Inflammatory macrophage treated with lipopolysaccharide for 1 hour (primary cell): ENCODE measurements at regions not wholly inside any gene's neighbourhood (a gene's known extent, or its start where the extent isn't known, plus 50 kb on each side); places are given as distances from the start of the nearest gene placed in this dataset.

Experiments used
- DNase-seq, 2 donors: peaks; one replicate each; pipeline ENCODE4 v3.0.0-alpha.2; 2020 to 2022

DNA sequence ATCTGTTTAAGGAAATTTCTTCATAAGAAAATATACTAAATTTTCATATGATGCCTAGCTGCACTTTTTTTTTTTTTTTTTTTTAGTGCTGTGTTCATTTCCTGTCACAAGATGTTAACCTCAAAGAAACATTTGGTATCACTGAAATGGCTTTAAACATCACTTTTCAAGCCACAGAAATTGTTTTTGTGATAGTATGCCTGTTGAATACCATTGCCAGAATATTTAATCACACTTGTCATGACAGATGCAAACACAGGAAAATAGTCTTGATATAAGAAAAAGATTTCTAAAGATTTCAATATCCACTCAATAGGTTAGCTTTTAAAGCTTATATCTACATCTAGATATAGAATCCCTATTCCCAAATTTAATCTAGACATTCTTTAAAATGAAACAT is 608.5 kb upstream of the AGTR1 start:
- DNase-seq, result no peak

DNA sequence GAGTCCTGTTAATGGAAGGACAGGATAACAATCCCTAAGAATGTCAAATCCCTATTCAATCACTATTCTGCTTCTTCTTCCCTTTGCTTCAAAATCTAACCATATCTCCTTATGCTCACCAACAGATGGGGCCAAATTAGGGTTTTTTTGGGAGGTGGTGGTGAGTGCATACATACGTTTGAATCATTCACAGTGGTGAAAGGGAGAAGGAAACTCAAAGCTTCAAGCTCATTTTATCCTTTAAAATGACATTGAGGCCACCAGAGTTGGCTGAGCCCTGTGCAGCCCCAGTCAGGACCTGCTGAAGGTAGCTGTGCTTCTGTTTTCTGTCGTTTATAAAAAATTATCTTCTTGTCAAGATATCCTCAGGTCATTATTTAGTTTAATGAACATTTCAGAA is 607.5 kb upstream of the AGTR1 start:
- DNase-seq, result no peak

DNA sequence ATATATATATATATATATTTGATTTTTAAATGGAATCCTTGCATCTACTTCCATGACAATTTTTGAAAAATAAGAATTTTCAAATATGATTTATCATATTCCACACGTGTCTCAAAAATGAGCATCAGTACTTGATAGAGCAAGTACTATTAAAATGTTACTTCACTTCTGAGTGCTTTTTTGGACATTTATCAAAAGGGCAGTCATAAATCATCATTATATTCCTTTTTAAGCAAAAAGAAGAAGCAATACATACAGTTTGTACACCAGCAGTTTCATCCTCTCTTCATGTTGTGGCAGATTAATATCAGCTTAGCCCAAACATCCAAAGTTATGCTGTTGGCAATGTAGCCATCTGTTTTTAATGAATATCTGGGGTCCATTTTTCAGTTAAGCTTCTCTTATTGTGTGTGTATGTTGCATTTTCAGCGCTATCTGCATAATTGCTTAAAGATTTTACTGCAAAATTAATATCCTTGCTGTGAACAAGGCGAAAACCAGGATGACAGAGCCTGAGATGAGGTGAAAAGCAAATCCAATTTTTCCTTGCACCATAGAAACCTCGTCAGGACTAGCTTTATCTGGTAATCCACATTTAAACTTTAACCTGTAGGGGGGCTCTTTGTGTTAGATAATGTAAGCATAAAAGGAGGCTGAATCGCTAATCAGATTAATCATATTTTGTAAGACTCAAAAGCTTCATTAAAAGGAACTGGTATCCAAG is 604.9 kb upstream of the AGTR1 start:
- no peak for DNase-seq

DNA sequence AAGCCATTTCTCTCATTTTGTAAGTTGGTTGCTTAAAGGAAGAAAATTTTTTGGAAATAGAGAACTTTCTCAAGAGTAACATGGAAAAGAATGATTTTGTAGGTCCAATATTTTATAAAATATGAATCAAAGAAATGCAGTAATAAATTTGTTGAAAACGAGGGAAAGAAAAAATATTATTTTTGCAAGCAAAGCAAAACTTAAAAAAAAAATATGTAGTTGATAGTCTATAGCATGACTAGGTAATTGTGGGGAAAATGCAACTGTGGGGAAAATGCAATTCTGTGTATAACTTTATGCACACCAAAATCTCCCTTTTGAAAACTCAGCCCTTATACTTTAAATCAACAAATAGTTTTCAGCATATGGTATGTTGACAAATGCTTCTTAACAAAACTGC is 604.0 kb upstream of the AGTR1 start:
- no peak for DNase-seq

DNA sequence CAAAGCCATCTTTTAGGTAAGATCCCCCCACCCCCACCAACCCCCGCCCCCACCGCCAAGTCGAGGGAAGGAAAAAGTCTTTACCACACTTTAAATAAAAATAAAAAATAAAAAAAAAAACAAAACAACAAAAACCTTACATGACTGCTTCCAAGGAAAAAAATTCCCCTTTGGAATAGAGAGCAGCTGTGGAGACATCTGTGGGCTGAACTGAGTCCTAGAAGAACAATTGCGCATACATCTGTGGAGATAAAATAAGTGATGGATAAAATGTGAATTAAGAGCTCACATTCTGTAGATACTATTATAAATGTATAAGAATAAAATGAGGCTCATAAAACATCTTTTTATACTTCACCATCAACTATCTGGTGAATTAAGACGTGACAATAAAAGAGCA is 601.7 kb upstream of the AGTR1 start:
- no peak for DNase-seq

DNA sequence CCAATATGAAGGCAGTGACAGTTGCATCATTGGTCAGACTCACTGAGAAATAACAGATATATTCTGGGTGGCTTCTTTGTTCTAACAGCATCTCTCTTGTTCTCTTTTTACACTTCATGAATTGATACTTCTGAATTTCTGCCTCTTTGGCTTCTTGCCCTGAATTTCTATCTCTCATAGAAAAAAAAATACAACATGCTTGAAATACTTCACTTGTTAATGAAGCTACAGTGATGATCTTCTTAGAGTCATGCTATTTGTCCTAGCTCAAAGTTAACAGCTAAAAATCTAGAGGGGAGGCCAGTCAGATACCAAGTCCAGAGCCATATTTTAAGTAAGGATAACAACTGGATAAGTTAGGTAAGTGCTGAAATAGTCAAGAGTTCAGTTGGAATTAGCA is 597.2 kb upstream of the AGTR1 start:
- no peak for DNase-seq

DNA sequence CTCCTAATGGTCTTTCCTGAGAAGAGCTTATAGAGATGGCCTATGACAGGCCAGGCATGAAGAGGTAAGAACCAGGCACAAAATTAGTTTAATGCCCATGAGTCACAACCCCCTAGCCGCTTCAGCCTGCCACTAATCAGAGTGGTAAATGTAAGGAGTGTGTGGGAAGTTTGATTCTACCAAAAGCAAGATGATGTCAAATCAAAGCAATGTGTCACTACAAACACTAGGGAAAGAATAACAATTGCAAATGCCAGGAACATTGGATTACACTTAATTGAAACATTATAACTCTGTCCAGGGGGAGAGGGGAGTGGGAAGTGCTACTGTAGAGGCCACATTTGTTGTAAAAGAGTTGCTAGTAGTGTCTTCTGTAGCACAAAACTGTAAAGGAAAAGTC is 596.6 kb upstream of the AGTR1 start:
- no peak for DNase-seq

DNA sequence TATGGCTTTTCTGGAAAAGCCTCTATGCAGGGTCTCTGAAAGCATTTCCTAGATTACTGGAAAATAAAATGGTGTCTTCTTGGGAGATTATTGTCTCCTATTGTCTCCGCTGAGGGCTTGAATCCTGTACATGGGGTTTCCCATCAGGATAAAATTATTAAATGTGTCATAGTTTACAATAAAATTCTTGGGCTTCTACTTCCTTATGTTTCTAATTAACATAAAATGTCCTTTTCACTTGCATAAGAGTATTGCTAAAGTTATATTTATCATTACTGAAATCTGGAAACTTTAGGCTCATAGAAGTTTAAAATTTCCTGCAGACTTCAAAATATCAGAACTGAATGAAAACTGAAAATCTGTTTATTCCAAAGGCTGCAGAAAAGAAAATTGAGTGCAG is 595.5 kb upstream of the AGTR1 start:
- DNase-seq, result no peak

DNA sequence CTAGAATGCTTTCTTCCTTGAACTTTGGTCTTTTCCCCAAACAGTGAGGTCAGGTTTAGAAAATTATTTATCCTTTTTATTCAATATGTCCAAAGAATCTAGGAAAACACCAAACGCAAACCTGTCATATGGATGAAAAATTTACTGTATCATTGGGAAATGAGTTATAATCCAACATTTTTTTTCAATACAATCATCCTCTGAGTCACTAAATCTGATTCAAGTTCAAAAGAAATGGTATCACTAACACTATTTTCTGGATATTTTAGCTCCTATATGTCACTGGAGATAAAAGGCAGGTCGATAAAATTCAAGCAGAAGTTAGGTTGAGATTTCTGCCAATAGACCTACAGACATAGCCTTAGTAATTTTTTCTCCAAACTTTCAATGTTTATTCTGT is 591.6 kb upstream of the AGTR1 start:
- no peak for DNase-seq

DNA sequence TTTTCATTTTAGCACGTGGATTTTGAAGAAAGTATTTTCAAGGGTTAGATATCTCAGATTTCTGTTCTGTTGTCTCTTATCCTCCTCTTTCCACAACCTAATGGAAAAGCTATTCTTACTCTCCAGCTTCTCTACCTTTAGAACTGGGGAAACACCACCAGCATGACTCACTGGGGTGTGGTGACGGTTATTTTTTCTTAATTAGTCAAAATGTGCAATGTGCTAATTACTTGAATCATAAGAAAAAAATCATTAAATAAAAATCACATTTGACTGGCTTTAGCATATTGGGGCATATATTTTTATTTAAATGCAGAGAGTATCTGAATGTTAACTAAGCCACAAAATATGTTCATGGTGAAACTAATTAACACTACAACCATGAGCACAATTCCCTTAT is 570.7 kb upstream of the AGTR1 start:
- no peak for DNase-seq

DNA sequence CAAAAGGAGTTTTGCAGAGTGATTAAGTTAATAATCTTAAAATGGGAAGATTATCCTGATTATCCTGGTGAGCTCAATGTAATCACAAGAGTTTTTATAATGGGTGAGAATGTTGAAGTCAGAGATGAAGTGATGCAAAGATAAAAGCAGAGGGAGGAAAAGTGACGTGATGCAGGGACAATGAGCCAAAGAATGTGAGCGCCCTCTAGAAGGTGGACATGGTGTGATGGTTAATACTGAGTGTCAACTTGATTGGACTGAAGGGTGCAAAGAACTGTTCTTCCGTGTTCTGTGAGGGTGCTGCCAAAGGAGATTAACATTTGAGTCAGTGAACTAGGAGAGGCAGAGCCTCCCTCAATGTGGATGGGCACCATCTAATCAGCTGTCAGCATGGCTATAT is 569.6 kb upstream of the AGTR1 start:
- DNase-seq, result no peak

DNA sequence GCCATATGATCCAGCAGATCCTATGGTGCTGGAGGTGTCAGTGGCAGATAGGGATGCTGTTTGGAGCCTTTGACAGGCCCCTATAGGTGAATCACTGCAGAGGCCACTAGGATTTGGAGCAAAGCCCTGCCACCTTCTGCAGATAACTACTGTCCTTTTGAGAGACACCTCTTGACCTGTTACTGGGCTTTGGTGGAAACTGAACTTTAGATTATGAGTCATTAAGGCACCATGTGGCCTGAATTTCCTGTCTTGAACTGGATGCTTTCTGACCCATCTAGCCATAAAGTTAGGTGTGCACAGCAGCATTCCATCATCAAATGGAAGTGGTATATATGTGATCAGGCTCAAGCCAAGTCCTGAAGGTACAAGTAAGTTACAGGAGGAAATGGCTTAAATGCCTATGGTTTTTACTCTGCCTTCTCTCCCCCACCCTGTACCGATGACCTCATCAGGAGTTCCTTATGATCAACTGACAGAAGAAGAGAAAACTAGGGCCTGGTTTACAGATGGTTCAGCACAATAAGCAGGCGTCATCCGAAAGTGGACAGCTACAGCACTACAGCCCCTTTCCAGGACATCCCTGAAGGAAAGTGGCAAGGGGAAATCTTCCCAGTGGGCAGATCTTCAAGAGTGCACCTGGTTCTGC is 565.6 kb upstream of the AGTR1 start:
- DNase-seq, result no peak

DNA sequence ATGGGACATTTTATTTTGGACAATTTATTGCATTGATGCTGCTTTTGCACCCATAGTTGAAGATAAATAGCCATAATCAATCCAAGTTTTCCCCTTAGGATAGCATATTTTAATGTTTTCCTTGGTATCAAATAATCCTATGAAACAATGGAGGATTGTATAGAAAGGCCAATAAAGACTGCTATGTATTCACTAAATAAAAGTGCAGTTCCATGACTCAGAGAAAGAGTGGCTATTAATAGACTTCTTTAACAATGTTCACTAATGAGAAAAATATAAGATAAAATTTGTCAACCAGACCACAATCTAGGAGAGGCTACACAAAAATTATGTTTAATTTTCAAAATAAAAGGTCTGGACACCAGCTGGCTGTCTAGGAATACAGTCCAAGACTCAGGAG is 560.9 kb upstream of the AGTR1 start:
- DNase-seq, result no peak

DNA sequence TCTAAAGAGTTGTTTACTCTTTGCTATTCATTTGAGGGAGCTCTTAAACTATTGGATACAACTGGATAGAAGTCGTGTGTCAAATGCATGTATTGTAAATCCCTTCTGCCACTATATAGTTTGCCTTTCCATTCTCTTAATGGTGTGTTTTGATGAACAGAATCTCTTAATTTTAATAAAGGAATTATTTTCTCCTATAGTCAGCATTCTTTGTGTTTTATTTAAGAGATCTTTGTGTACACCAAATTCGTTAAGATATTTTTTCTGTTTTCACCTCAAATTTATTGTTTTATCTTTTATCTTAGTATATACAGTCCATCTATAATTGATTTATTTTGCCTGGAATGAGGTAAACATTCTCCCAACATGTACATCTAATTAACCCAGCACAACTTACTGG is 551.5 kb upstream of the AGTR1 start:
- DNase-seq, result no peak

DNA sequence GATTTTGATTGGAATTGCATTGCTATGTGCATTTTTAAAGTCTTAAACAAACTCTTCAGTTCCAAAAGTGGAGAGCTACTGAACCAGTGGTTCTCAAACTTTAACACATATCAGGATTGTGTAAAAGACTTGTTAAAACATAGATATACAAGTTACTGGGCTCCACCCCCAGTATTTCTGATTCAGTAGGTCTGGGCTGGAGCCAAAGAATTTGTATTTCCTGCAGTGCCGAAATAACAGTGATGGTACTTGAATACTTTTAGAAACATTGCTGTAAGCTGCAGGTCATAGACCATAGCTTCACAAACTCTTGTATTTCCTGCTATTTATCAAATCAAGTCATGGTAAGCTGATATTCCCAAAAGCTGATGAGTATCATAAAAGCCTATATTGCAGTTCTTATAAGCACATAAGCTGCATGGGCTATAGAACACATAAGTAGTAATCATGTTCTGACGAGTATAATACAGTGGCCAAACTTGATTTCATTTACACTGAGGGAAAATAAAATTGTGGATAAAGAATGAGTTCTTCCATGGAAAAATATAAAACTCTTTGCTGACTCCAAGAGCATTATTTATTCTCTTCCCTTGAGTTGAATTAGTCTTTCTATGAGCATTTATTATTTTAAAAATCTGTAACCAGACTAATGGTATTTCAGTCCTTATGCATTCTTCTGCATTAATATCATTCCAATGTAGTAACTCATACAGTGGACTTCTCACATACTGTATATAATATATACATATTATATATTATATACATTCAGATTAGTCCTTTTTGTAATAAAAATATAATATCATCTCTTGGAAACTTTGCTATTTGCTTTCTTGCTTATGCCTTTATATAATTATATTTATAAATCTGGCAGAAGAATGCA is 550.5 kb upstream of the AGTR1 start:
- no peak for DNase-seq

DNA sequence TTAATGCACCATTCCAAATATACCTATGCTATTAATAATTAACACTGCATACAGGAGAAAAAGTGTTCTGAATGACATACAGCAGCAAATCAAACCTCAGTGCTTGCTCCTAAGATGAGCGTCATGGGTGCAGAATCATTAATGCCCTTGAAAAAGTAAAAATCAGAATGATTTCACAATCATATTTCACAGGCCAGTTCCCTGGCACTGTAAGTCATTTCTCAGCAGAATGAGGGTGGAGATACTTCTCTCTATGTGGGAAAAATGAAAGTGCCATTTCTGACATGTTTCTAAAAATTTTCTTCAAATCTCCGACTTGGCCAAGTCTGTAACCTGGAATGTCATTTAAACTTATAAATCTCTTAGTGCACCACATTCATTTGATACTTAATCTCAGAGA is 549.8 kb upstream of the AGTR1 start:
- DNase-seq, result no peak

DNA sequence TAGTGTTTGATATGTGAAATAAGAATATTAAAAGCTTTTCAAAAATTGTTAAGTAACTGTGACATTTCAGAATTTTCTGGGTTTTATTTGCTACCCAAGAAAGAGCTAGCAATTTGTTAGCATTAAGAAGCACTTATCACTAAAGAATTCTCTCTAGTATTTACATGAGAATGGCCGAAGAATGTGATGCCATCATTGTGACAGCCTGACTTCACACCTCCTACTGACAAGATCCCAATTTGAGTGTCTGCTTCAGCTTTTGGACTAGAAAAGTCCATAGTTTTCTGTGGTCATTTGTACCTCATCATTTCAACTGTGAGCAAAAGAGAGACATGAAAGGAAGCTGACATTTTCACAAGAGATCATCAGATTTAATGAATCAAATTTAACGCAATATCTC is 548.1 kb upstream of the AGTR1 start:
- DNase-seq, result no peak

DNA sequence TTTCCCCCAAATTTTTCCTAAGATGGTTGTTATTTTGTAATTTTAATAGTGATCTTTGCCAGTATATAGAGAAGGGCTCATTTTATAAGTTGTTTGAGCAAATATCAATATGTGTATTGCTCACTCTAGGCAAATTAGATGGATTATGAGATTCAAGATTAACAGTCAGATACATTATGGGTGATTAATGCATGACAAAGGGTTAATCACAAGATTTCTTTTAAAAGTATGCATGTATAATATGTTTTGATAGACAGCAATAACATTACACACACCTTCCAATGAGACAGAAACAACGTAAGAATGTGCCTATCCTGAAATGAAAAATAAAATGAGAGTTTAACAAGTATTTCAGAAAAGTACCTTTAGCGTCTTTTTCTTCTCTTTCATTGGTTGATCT is 547.6 kb upstream of the AGTR1 start:
- DNase-seq, result no peak

DNA sequence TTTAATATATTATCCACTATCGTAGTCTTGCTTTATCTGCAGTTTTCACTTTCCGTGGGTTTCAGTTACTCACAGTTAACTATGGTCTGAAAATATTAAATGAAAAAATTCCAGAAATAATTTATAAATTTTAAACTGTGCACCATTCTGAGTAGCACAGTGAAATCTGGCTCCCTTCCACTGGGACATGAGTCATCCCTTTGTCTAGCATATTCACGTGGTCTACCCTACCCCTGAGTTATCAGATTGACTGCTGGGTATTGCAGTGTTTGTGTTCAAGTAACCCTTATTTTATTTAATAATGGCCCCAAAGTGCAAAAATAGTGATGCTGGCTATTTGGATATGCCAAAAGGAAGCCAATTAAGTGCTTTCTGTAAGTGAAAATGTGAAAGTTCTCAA is 539.5 kb upstream of the AGTR1 start:
- DNase-seq, result no peak

DNA sequence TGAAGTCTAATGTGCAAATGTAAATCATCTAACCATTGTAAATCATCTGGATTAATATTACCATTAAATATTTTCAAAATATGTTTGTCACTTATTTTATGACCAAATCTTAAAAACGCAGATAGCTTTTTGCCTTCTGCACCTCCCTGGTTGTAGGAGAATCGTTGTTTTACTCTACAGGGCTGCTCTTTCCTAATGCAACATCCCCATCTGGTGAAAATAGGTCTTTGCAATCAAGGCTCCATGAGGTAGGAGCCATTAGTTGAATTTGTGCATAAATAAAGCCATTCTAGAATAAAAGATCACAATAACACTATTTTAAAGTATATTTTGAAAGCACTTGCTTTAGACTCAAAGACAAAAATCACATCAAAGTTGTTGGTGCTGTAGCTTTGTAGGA is 535.6 kb upstream of the AGTR1 start:
- DNase-seq, result no peak

DNA sequence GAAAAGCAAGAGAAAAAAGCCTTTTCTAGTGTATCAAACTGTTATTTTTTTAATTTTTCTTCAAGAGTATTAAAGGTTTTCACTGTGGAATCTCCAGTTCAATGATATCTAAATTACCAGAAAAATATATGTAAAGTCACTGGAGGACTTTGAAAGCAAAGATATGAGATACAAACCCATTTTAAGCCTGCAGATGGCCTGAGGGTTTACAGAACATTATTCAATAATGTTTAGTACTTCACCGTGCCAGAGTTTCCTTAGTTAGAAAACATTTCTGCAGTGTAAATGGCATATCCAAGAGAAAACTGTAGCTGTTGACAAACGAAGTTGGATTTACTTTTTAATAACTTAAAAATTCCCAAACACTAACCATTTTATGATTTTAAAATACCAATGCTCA is 529.4 kb upstream of the AGTR1 start:
- DNase-seq, result no peak

DNA sequence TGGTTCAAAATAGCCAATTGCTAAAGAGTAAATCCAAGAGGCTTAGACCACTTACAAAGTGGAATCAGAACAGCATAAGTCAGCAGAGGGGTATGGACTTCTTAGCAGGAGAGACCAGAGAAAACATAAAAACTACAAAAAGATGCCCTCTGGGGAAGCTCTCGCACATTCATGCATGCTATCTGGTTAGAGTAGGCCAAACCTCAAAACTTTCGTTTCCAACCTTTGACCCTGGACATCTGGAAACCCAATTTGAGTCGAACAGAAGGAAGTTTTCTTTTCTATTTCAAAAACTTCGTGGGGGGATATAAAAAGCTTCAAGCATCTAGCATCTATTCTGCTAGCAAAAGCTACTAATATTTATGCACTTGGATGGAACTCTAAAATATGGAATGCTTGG is 523.9 kb upstream of the AGTR1 start:
- DNase-seq, result no peak

DNA sequence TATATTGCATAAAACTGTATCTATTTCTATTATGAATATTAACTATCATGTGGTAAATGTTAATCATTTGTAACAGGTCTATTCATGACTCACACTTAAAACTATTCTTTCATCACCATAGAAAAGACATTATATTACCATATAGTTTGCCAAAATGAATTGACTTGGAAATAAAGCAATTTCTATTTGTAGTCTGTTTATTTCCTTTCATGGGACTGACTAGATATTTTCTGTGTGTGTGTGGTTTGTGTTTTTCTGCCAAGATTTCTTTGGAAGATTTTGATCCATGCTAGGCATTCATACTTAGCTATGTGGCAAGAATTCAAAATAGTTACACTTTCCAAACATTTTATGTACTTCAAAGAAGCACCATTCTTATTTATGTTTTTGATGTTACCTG is 522.5 kb upstream of the AGTR1 start:
- DNase-seq, result no peak

DNA sequence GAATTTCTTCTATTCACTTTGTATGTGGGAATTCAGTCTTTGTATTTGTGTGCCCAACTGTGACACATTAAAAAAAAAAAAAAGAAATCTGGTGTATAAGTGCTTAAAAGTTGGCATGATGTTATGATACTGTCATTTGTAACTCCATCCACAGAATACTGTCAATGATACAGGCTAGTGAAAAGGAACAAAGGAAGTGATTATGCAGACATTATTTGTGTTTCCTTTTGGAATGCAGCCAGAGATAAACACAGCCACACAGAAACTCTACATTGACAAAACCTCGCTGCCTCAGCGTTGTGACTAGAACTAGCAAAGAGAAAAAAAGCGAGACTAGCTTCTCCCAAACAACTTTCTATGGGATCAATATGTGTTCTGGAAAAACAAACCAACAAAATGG is 519.2 kb upstream of the AGTR1 start:
- no peak for DNase-seq
